ENCODE measurements at regions not wholly inside any gene's neighbourhood (a gene's known extent, or its start where the extent isn't known, plus 50 kb on each side); places are given as distances from the start of the nearest gene placed in this dataset.

DNA sequence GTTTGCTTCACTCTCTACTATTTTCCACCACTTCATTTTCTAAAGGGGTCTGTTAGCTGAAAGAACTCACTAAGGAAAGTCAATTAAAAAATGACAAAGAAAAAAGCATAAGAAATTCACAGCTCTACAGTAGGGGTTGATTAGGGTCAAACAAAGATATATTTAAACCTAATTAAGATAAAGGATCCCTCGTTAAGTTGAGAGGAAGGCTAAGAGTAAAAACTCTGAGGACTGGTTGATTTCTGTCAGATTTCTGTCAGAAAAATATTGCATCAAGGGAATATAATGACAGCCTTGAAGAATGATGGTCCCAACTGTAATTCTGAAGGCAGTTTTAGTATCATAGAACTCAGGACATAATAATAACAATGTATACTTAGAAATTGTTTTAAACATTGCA, 218.0 kb downstream of the QDPR start:
- DNase-seq (ENCODE audit: low spot score) = no peak

DNA sequence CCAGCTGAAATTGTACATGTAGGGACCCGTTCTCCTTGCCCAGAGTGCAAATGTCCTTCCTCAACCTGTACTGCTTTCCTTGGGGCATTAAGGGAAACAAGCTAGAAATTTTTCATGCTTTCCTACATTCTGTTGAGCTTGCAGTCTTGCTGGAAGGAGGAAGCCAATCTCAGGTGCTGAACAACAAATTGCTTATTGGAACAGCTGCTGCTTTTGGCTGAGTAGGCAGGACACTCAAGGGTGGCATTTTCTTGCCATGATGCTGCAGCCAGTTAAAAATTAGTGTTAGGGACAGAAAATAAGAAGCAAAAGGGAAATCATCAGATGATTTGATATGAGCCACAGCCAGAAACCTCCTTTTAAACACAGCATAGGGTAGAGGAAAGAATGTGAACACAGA, 223.7 kb downstream of the QDPR start:
- no peak for DNase-seq (ENCODE audit: low spot score)

GRCh38 chr4:17286752-17287460, 225.0 kb downstream of the QDPR start:
- no peak for DNase-seq (ENCODE audit: low spot score)

- DNase-seq (ENCODE audit: low spot score) = no peak
Measured at GRCh38 chr4:17285747-17286146, 226.1 kb downstream of the QDPR start.

DNA sequence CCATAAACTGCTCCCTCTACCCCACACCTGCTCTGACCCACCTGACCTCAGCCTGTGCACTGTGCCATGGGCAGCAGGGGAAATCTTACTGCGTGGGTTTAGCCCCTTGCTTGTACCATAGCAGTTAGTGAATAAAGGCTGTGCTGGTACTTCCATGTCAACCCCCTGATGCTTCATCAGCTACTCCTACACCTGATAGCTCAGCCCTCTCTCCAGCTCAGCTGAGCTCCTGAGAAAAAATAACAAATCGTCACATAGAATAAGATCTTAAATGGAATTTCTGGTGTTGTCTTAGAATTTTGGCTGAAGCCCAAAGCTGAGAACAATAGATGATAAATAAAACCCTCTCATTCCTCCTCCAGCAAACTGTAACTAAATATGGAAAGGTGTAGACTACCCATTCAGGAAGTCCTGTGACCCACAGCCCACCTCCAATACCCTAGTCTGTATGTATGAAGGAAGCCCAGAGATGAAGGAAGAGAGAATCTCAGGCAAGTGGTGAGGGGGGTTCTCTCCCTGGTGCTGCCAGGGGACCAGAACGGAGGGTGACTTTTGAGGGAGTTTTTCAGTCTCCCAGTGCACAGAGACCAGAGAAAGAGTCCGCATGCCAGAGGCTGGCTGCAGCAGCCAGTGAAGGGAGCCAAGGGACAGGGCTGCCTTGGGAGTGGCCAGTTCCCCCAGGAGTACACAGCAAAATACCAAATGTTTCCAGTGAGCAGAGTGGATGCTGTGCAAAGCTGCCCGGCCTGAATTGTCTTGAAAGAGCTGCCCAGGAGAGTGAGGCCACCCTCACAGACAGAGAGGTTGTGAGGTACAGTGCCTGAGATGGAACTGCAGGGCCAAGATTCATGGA, 227.3 kb downstream of the QDPR start:
- no peak for DNase-seq (ENCODE audit: low spot score)

GRCh38 chr4:17283832-17284231, 228.1 kb downstream of the QDPR start:
- no peak for DNase-seq (ENCODE audit: low spot score)

DNA sequence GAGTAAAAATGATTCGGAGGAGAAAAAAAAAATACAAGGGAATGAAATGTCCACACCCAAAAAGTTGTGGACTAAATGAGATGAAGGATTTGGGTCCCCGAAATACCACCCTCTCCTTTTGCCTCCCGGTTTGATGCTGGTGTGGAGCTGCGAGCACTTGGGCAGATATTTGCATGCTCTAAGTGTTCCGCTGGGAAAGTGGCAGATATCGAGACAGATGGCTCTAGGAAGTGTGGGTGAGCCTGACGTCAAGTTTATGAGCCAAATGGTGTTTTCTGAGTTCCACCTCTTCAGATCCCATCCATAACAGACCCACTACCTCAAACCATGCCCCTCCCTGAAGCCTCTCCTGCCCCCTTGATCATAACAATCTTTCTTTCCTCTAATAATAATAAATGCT, 228.6 kb downstream of the QDPR start:
- DNase-seq (ENCODE audit: low spot score) = no peak

DNA sequence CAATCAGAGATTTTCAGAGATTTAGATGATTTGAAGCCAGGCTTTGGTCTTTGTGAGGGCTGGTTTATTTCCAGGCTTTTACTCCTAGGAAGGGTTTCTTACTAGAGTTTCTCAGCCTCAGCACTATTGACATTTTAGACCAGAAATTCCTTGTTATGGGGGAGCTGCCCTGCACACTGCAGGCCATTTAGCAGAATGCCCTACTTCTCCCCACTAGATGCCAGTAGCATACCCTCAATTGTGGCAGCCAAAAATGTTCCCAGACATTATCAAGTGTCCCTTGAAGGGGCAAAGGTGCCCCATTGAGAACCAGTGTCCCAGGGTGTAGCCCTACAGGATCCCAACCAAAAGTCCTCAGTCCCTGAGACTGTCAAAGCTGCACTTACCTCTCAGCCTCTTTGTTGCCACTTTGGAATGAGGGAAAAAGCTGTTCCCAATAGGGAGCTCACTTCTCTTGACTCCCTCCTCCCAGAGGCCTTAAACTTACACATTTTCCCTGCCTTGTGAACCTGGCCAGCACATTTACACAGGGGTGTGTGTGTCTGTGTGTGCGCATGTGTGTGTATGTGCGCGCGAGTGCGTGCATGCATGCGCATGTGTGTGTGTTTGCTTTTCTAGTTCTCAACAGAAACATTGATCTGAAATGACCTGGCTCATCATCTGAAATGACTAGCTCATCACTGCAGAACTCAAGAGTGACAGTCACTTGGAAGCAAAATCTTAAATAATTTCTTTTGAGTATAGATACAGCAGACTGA, 231.4 kb downstream of the QDPR start:
- DNase-seq (ENCODE audit: low spot score) = no peak

DNA sequence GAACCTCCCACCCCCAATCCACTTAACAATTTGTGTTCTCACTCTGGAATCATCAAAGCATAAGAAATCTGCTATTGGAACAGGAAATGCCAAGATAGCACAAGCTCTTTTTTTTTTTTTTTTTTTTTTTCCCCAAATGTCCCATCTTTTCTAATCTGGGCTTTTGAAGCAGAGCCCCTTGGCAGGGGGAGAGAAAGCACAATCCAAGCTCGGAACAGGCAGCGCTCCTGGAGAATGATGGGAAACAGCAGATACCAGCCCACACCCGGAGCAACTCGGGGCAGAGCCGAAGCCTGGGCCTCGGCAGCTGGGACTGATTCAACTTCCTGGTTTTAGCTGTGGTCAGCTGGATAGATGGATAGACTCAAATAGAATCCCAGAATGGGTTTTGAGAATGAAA, 235.1 kb downstream of the QDPR start:
- no peak for DNase-seq (ENCODE audit: low spot score)

- DNase-seq (ENCODE audit: low spot score) = no peak
Measured at GRCh38 chr4:17275836-17276235, 236.1 kb downstream of the QDPR start.

DNA sequence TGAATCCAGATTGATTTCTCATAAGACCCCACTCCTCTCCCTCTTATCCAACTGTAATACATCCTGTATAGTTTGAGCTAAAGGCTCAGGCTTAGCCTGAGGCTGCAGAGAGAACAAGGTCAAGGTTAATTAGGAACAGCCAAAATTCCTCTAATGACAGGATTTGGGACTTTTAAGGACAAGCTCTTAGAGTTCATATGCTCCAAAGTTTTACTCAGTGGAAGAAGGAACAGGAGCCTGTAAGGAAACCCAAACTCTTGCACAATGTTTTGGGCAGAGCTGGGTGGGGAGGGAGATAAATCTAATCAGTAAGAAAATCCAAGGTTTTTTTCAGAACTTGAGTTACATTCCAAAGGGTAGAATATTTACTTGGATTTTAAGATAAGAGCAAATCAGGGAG, 238.8 kb downstream of the QDPR start:
- DNase-seq (ENCODE audit: low spot score) = no peak

DNA sequence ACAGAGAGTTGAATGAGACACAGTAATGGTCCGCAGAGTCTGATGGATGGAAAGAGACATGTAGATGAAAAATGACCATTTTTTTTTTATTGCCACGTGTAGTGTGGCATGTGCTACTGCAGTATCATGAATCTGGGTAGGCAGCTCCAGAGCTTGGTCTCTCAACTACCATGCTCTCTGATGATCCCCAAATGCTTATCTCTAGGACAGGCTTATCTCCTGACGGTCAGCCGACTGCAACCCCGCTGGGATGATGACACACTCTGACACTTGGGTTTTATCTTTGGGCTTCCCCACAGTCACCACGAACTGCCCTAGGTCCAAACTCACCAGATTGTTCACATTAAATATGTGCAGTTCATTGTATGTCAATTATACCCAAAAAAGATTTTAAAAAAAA, 239.7 kb downstream of the QDPR start:
- no peak for DNase-seq (ENCODE audit: low spot score)

DNA sequence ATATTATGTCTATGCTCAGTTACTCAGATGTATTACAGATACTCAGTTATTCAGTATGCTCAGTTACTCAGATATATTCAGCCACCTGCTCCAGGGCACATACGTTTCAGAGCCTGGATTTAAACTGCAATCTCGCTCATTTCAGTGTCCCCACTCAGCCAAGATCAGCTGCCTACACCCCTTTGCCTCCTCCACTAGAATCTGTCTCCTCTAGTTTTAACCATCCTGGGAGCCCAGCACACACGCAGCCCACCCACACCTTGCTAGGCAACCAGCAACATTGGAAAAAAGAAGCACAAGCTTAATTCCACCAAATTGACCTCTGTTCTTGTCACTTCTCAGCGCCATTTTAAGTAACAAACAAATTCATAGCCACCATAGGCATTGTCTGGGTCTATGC, 246.2 kb downstream of the QDPR start:
- no peak for DNase-seq (ENCODE audit: low spot score)

- no peak for DNase-seq (ENCODE audit: low spot score)
Measured at GRCh38 chr4:17265139-17265538, 246.8 kb downstream of the QDPR start.

GRCh38 chr4:17260166-17260907, 251.6 kb downstream of the QDPR start:
- peak; percentile 7 for DNase-seq (ENCODE audit: low spot score)

- DNase-seq (ENCODE audit: low spot score) = no peak
Measured at GRCh38 chr4:17258106-17258505, 253.8 kb downstream of the QDPR start.

GRCh38 chr4:17252131-17252530, 259.8 kb downstream of the QDPR start:
- no peak for DNase-seq (ENCODE audit: low spot score)

- no peak for DNase-seq (ENCODE audit: low spot score)
Measured at GRCh38 chr4:17251101-17251500, 260.8 kb downstream of the QDPR start.

GRCh38 chr4:17250591-17250990, 261.3 kb downstream of the QDPR start:
- no peak for DNase-seq (ENCODE audit: low spot score)

GRCh38 chr4:17246656-17247055, 265.2 kb downstream of the QDPR start:
- no peak for DNase-seq (ENCODE audit: low spot score)

GRCh38 chr4:17241835-17242234, 270.1 kb downstream of the QDPR start:
- no peak for DNase-seq (ENCODE audit: low spot score)

GRCh38 chr4:17238633-17239032, 273.3 kb downstream of the QDPR start:
- no peak for DNase-seq (ENCODE audit: low spot score)

All from SW480 (cell line).